B cell (primary cell): ENCODE measurements at regions not wholly inside any gene's neighbourhood (a gene's known extent, or its start where the extent isn't known, plus 50 kb on each side); places are given as distances from the start of the nearest gene placed in this dataset.

Experiments used
- CTCF ChIP-seq: fragments of 200-600 bp; IDR thresholded peaks from one replicate; pipeline ENCODE4 v1.8.0; 2022; ENCODE audit warnings: antibody characterized with exemption, mild to moderate bottlenecking
- EZH2 ChIP-seq: IDR thresholded peaks from 2 replicates; pipeline ENCODE4 v1.6.1; 2012; ENCODE audit warnings: borderline replicate concordance, low read depth, mild to moderate bottlenecking, moderate library complexity, low read length; ENCODE audit not compliant: insufficient read depth, poor library complexity, severe bottlenecking

- TF ChIP-seq CTCF = no peak
- TF ChIP-seq EZH2 = no peak
Observed at GRCh38 chr18:34540897-34541296, 169.2 kb upstream of the DTNA start.
